Non-pigmented ciliary epithelial cell (primary cell): ENCODE measurements at regions not wholly inside any gene's neighbourhood (a gene's known extent, or its start where the extent isn't known, plus 50 kb on each side); places are given as distances from the start of the nearest gene placed in this dataset.
A peak's percentile ranks its signal among the peaks of the same experiment; 100 is the strongest.
"Not testable (repeated sequence)": the region's sequence is repeated elsewhere in the genome, so short reads cannot be mapped to it uniquely, and the experiment has no call there.

ENCODE experiments used
- DNase-seq: peaks from one replicate; pipeline ENCODE4 v3.0.0-alpha.2; 2010; ENCODE audit warnings: low read depth

- no peak for DNase-seq
These were observed 220.0 kb upstream of the SEMA3C start for GRCh38 chr7:81138870-81139269.

- no peak for DNase-seq
These were observed 216.5 kb upstream of the SEMA3C start for GRCh38 chr7:81135324-81135723.

GRCh38 chr7:81128011-81128410 is 209.2 kb upstream of the SEMA3C start:
- no peak for DNase-seq

- DNase-seq = no peak
These were observed 202.0 kb upstream of the SEMA3C start for GRCh38 chr7:81120803-81121202.

- no peak for DNase-seq
These were observed 201.3 kb upstream of the SEMA3C start for GRCh38 chr7:81120111-81120510.

GRCh38 chr7:81114633-81115032 is 195.8 kb upstream of the SEMA3C start:
- DNase-seq = no peak

- no peak for DNase-seq
These were observed 193.9 kb upstream of the SEMA3C start for GRCh38 chr7:81112731-81113130.

- no peak for DNase-seq
These were observed 193.1 kb upstream of the SEMA3C start for GRCh38 chr7:81111781-81112540.

- DNase-seq = peak; percentile 97
These were observed 192.5 kb upstream of the SEMA3C start for GRCh38 chr7:81111358-81111757.

GRCh38 chr7:81110673-81111072 is 191.8 kb upstream of the SEMA3C start:
- no peak for DNase-seq

- no peak for DNase-seq
These were observed 179.4 kb upstream of the SEMA3C start for GRCh38 chr7:81098213-81098612.

- DNase-seq = no peak
These were observed 176.1 kb upstream of the SEMA3C start for GRCh38 chr7:81094952-81095351.

GRCh38 chr7:81081616-81082015 is 162.8 kb upstream of the SEMA3C start:
- no peak for DNase-seq

- DNase-seq = no peak
These were observed 161.7 kb upstream of the SEMA3C start for GRCh38 chr7:81080553-81080952.

- DNase-seq = no peak
These were observed 160.9 kb upstream of the SEMA3C start for GRCh38 chr7:81079746-81080145.

- DNase-seq = no peak
These were observed 156.3 kb upstream of the SEMA3C start for GRCh38 chr7:81075150-81075549.

- DNase-seq = no peak
These were observed 155.6 kb upstream of the SEMA3C start for GRCh38 chr7:81074406-81074805.

- DNase-seq = no peak
These were observed 155.0 kb upstream of the SEMA3C start for GRCh38 chr7:81073931-81074251.

- no peak for DNase-seq
These were observed 152.1 kb upstream of the SEMA3C start for GRCh38 chr7:81070956-81071355.

- no peak for DNase-seq
These were observed 147.9 kb upstream of the SEMA3C start for GRCh38 chr7:81066797-81067196.

GRCh38 chr7:81064426-81064825 is 145.6 kb upstream of the SEMA3C start:
- no peak for DNase-seq

GRCh38 chr7:81062755-81063154 is 143.9 kb upstream of the SEMA3C start:
- DNase-seq = no peak

- DNase-seq = not testable (repeated sequence)
These were observed 138.6 kb upstream of the SEMA3C start for GRCh38 chr7:81057469-81057868.

GRCh38 chr7:81053623-81054022 is 134.8 kb upstream of the SEMA3C start:
- DNase-seq = peak; percentile 10
